CD4-positive, alpha-beta T cell treated with Interleukin-15 for 4 hours (primary cell): ENCODE measurements at regions not wholly inside any gene's neighbourhood (a gene's known extent, or its start where the extent isn't known, plus 50 kb on each side); places are given as distances from the start of the nearest gene placed in this dataset.

Experiments
- DNase-seq: peaks from one replicate; pipeline ENCODE4 v3.0.0-alpha.2; 2020; ENCODE audit warnings: low spot score

- DNase-seq = no peak
These were observed 474.7 kb upstream of the HS6ST1 start for GRCh38 chr2:128793404-128793803.

- no peak for DNase-seq
These were observed 475.6 kb upstream of the HS6ST1 start for GRCh38 chr2:128794285-128794684.

- no peak for DNase-seq
These were observed 477.7 kb upstream of the HS6ST1 start for GRCh38 chr2:128796321-128796720.

GRCh38 chr2:128797092-128797491, 478.4 kb upstream of the HS6ST1 start:
- no peak for DNase-seq

- DNase-seq = no peak
These were observed 478.9 kb upstream of the HS6ST1 start for GRCh38 chr2:128797533-128797932.

GRCh38 chr2:128797937-128798336, 479.3 kb upstream of the HS6ST1 start:
- no peak for DNase-seq

- DNase-seq = no peak
These were observed 480.0 kb upstream of the HS6ST1 start for GRCh38 chr2:128798502-128799283.

GRCh38 chr2:128799284-128799552, 480.6 kb upstream of the HS6ST1 start:
- no peak for DNase-seq

GRCh38 chr2:128799730-128800129, 481.1 kb upstream of the HS6ST1 start:
- DNase-seq = no peak

- no peak for DNase-seq
These were observed 482.9 kb upstream of the HS6ST1 start for GRCh38 chr2:128801576-128801975.

- DNase-seq = no peak
These were observed 484.6 kb upstream of the HS6ST1 start for GRCh38 chr2:128803222-128803621.

- DNase-seq = no peak
These were observed 486.6 kb upstream of the HS6ST1 start for GRCh38 chr2:128805237-128805636.

GRCh38 chr2:128805918-128806317, 487.2 kb upstream of the HS6ST1 start:
- no peak for DNase-seq

- no peak for DNase-seq
These were observed 488.6 kb upstream of the HS6ST1 start for GRCh38 chr2:128807317-128807716.

GRCh38 chr2:128808462-128809258, 490.0 kb upstream of the HS6ST1 start:
- DNase-seq = no peak

GRCh38 chr2:128809259-128809636, 490.6 kb upstream of the HS6ST1 start:
- DNase-seq = no peak

GRCh38 chr2:128809880-128810279, 491.2 kb upstream of the HS6ST1 start:
- DNase-seq = no peak

GRCh38 chr2:128812183-128812940, 493.7 kb upstream of the HS6ST1 start:
- no peak for DNase-seq

- no peak for DNase-seq
These were observed 494.8 kb upstream of the HS6ST1 start for GRCh38 chr2:128813352-128814034.

GRCh38 chr2:128815248-128815647, 496.6 kb upstream of the HS6ST1 start:
- DNase-seq = no peak

- DNase-seq = no peak
These were observed 498.5 kb upstream of the HS6ST1 start for GRCh38 chr2:128817171-128817570.

GRCh38 chr2:128817813-128818212, 499.1 kb upstream of the HS6ST1 start:
- DNase-seq = no peak
